Spleen (tissue), 11 donors: ENCODE measurements at regions not wholly inside any gene's neighbourhood (a gene's known extent, or its start where the extent isn't known, plus 50 kb on each side); places are given as distances from the start of the nearest gene placed in this dataset.

Source experiments
- DNase-seq: peaks from one replicate; pipeline ENCODE4 v3.0.0-alpha.2; 2020
- H3K27ac ChIP-seq, 8 donors: fragments of 200-600 bp; sonication (generic) in 7 of 8; 1 replicate in 4 of 8; 2 replicates in 4 of 8; pipeline versions ENCODE4 v1.5.0 to v1.8.0; 2016 to 2021; ENCODE audit warnings: inconsistent platforms in 4 of 8, mild to moderate bottlenecking in 4 of 8, moderate library complexity in 1 of 8
- H3K27me3 ChIP-seq, 7 donors: fragments of 200-600 bp; sonication (generic) in 6 of 7; replicated peaks in 1 of 7; 1 replicate in 4 of 7; 2 replicates in 3 of 7; pipeline versions ENCODE4 v1.5.0 to v1.8.0; 2016 to 2021; ENCODE audit warnings: inconsistent platforms in 3 of 7, mild to moderate bottlenecking in 1 of 7
- H3K36me3 ChIP-seq, 6 donors: fragments of 200-600 bp; sonication (generic) in 5 of 6; 1 replicate in 4 of 6; 2 replicates in 2 of 6; pipeline versions ENCODE4 v1.5.0 to v1.8.0; 2016 to 2021; ENCODE audit warnings: inconsistent platforms in 2 of 6
- H3K4me1 ChIP-seq, 6 donors: fragments of 200-600 bp; sonication (generic) in 5 of 6; 1 replicate in 3 of 6; 2 replicates in 3 of 6; pipeline versions ENCODE4 v1.5.0 to v1.8.0; 2016 to 2021; ENCODE audit warnings: inconsistent platforms in 3 of 6
- H3K4me3 ChIP-seq, 8 donors: fragments of 200-600 bp; sonication (generic) in 7 of 8; 1 replicate in 4 of 8; 2 replicates in 4 of 8; pipeline versions ENCODE4 v1.5.0 to v1.8.0; 2016 to 2021; ENCODE audit warnings: inconsistent platforms in 4 of 8, mild to moderate bottlenecking in 4 of 8, moderate library complexity in 2 of 8
- H3K9me3 ChIP-seq, 8 donors: fragments of 200-600 bp; sonication (generic) in 7 of 8; 1 replicate in 4 of 8; 2 replicates in 4 of 8; pipeline versions ENCODE4 v1.5.0 to v1.8.0; 2016 to 2021; ENCODE audit warnings: inconsistent platforms in 4 of 8
- CTCF ChIP-seq, 11 experiments: fragments of 200-600 bp in 7 of 11; fragments of 450-650 bp in 4 of 11; sonication (generic) in 4 of 11; IDR thresholded peaks in 8 of 11; conservative IDR thresholded peaks in 3 of 11; 1 replicate in 7 of 11; 2 replicates in 4 of 11; pipeline versions ENCODE4 v1.4.0 to v1.8.0; 2016 to 2021; ENCODE audit warnings: antibody characterized with exemption in 11 of 11, inconsistent platforms in 4 of 11, mild to moderate bottlenecking in 1 of 11
- POLR2A ChIP-seq, 3 donors: fragments of 450-650 bp; IDR thresholded peaks; one replicate each; pipeline ENCODE4 v1.5.1; 2017; ENCODE audit warnings: antibody characterized with exemption in 3 of 3, mild to moderate bottlenecking in 1 of 3
- POLR2AphosphoS5 ChIP-seq, 3 donors: sonication (generic); formaldehyde crosslinking; IDR thresholded peaks; one replicate each; pipeline ENCODE4 v1.5.1; 2017; ENCODE audit warnings: antibody characterized with exemption in 3 of 3
- WGBS, 5 donors: extraction: QIAGEN DNeasy Blood & Tissue Kit in 3 of 5; methylation state at CpG; one replicate each; pipeline versions ENCODE4 v1.1.5 to v1.1.7; 2013 to 2018; 5-methylcytosine and 5-hydroxymethylcytosine counted together
- intact Hi-C: fragments of 100-400 bp; cut with DNase I; formaldehyde crosslinking; loops from one replicate; pipeline ENCODE4 v1.15.0; 2023; ENCODE audit warnings: low total_unique reads
- donor health status: healthy with polysubstance abuse.
- donor health status: DM: no; HTN: no; CAD: no; lungs with moderate emphysema.
- donor health status: DM: no; HTN: no; CAD: no.
- donor health status: Bipolar disorder and iron deficiency.
- donor health status: healthy.
- donor health status: DM: no; HTN: no; CAD: no.
- donor health status: DM: yes; HTN: yes; CAD: no.

- Histone ChIP-seq H3K27ac (no peak overlapping the region), H3K36me3 (no peaks in the 10 kb centered on the region), H3K27me3 (no peaks in the 10 kb centered on the region), H3K9me3 (peaks cover 0 to 19% (median 13%) of the 10 kb centered on the region in 8 donors), H3K4me1 (no peaks in the 10 kb centered on the region), H3K4me3 (no peak overlapping the region)
- 72 to 86% (median 81%) methylated on average over 2 of the region's 2 CpGs for WGBS, 5 donors
- intact Hi-C loops: no loop called here
- DNase-seq: no peak
- TF ChIP-seq CTCF (IDR thresholded peaks at IDR 0.05 in 8 of 11, conservative IDR thresholded peaks at IDR 0.05 in 3 of 11) (no peak), POLR2A (IDR thresholded peaks at IDR 0.05) (no peak), POLR2AphosphoS5 (IDR thresholded peaks at IDR 0.05) (no peak)
These were observed 309.4 kb upstream of the ADGRL3 start for GRCh38 chr4:60890743-60891142.

GRCh38 chr4:60891947-60892346 is 308.2 kb upstream of the ADGRL3 start:
- Histone ChIP-seq H3K4me3 (no peak overlapping the region), H3K27me3 (no peaks in the 10 kb centered on the region), H3K27ac (no peak overlapping the region), H3K4me1 (no peaks in the 10 kb centered on the region), H3K36me3 (no peaks in the 10 kb centered on the region), H3K9me3 (peaks cover 0 to 16% (median 12%) of the 10 kb centered on the region in 8 donors)
- no peak for DNase-seq
- TF ChIP-seq CTCF (IDR thresholded peaks at IDR 0.05 in 8 of 11, conservative IDR thresholded peaks at IDR 0.05 in 3 of 11) (no peak), POLR2A (IDR thresholded peaks at IDR 0.05) (no peak)
- intact Hi-C loops: no loop called here

GRCh38 chr4:60897415-60897814 is 302.7 kb upstream of the ADGRL3 start:
- TF ChIP-seq POLR2AphosphoS5 (IDR thresholded peaks at IDR 0.05): no peak
- no peak for TF ChIP-seq POLR2A (IDR thresholded peaks at IDR 0.05)
- TF ChIP-seq CTCF (IDR thresholded peaks at IDR 0.05 in 8 of 11, conservative IDR thresholded peaks at IDR 0.05 in 3 of 11): no peak
- WGBS, 5 donors: 35 to 53% (median 42%) methylated on average over 3 of the region's 3 CpGs

GRCh38 chr4:60905162-60905561 is 295.0 kb upstream of the ADGRL3 start:
- Histone ChIP-seq H3K4me3 (no peak overlapping the region), H3K4me1 (no peaks in the 10 kb centered on the region)

More at GRCh38 chr4:60897415-60897814, 302.7 kb upstream of the ADGRL3 start:
- H3K27ac ChIP-seq: no peak overlapping the region
- no peaks in the 10 kb centered on the region for H3K36me3 ChIP-seq
- no peak overlapping the region for H3K4me3 ChIP-seq
- H3K4me1 ChIP-seq: no peaks in the 10 kb centered on the region
- no peak for DNase-seq
- intact Hi-C loops: no loop called here
- H3K9me3 ChIP-seq: peaks cover 0 to 13% (median 0%) of the 10 kb centered on the region in 8 donors
- H3K27me3 ChIP-seq: no peaks in the 10 kb centered on the region

More at GRCh38 chr4:60905162-60905561, 295.0 kb upstream of the ADGRL3 start:
- Histone ChIP-seq H3K27me3 (no peaks in the 10 kb centered on the region), H3K9me3 (peaks cover 0 to 4% (median 0%) of the 10 kb centered on the region in 8 donors), H3K27ac (no peak overlapping the region), H3K36me3 (no peaks in the 10 kb centered on the region)
- TF ChIP-seq POLR2AphosphoS5 (IDR thresholded peaks at IDR 0.05) (no peak), CTCF (IDR thresholded peaks at IDR 0.05 in 8 of 11, conservative IDR thresholded peaks at IDR 0.05 in 3 of 11) (no peak), POLR2A (IDR thresholded peaks at IDR 0.05) (no peak)
- intact Hi-C loops: no loop called here
- WGBS, 5 donors: 84 to 93% (median 85%) methylated on average over 4 of the region's 4 CpGs
- DNase-seq: no peak
